ENCODE measurements at regions not wholly inside any gene's neighbourhood (a gene's known extent, or its start where the extent isn't known, plus 50 kb on each side); places are given as distances from the start of the nearest gene placed in this dataset.
A peak's percentile ranks its signal among the peaks of the same experiment; 100 is the strongest.

DNA sequence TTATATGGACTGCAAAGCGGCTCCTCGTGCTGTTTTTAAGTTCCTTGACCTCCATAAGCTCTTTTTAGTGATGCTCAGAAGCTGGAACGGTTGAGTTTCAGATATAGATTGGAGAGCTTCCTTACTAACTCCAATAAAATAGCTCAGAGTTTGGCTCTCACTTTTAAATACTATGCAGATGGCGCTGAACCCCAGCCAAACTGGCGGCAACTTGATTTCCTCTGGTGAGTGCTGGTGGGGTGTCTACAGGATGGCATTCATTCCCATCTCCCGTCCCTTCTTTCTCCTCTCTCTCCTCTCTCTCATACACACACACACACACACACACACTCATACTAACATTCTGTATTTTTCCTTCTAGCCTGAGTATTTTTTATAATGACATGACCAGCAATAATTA, 346.3 kb downstream of the ETNK1 start:
- no peak for DNase-seq
- no CpG with 5 or more reads among the region's 6 CpGs for WGBS (ENCODE audit: extremely low coverage, insufficient read length, low lambda C conversion rate)
- H2BK15ac ChIP-seq (ENCODE audit: low read depth, low read length), result no peak overlapping the region
- H3K56ac ChIP-seq (ENCODE audit: insufficient read length, low read depth, low read length), result no peak overlapping the region
- no peaks in the 10 kb centered on the region for H3K9me3 ChIP-seq (ENCODE audit: control insufficient read depth, low read depth, low read length)
- no peak overlapping the region for H3K14ac ChIP-seq (ENCODE audit: insufficient read depth, low read length)
- no peak overlapping the region for H3T11ph ChIP-seq (ENCODE audit: low read length)
- Mint-ChIP-seq H3K36me3 (ENCODE audit: insufficient read depth in 1 of 3, low read depth in 3 of 3) (no peaks in the 10 kb centered on the region), H3K27me3 (ENCODE audit: low read depth) (no peaks in the 10 kb centered on the region), H3K4me1 (peaks cover 7 to 15% of the 10 kb centered on the region in 2 experiments), H3K9me3 (no peaks in the 10 kb centered on the region), H3K27ac (peak overlapping the region in 1 of 3 experiments; percentile 19; a peak in 2 of 7 replicates), H3K4me3 (no peak overlapping the region)
- H3K4me1 ChIP-seq (ENCODE audit: insufficient read depth, low read length), result no peaks in the 10 kb centered on the region; the same call in 1 of the 2 replicates
- H3K23me2 ChIP-seq (ENCODE audit: insufficient read length, low read depth, low read length, poor library complexity, severe bottlenecking), result no peaks in the 10 kb centered on the region
- H3K23ac ChIP-seq (ENCODE audit: insufficient read length, low read depth, low read length), result no peak overlapping the region
- no peak overlapping the region for H4K5ac ChIP-seq (ENCODE audit: insufficient read length, low read depth, low read length)
- no peak overlapping the region for H3K4me2 ChIP-seq (ENCODE audit: insufficient read depth, insufficient read length, low read length)
- H2BK20ac ChIP-seq (ENCODE audit: low read depth, low read length, poor library complexity, severe bottlenecking), result no peak overlapping the region
- H2BK12ac ChIP-seq (ENCODE audit: insufficient read length, low read depth, low read length), result no peak overlapping the region
- no peak overlapping the region for H2BK5ac ChIP-seq (ENCODE audit: insufficient read length, low read length)
- no peak overlapping the region for H3K27ac ChIP-seq (ENCODE audit: insufficient read length, low read depth, low read length)
- no peak overlapping the region for H4K8ac ChIP-seq (replicated peaks; ENCODE audit: insufficient read length, low read depth, low read length)
- no peaks in the 10 kb centered on the region for H4K20me1 ChIP-seq (ENCODE audit: control insufficient read depth, insufficient read depth, insufficient read length)
- no peak overlapping the region for H3K9ac ChIP-seq (ENCODE audit: extremely low read depth, insufficient read length, low read length)
- H3K79me1 ChIP-seq (ENCODE audit: insufficient read depth, low read depth, low read length, poor library complexity, severe bottlenecking), result no peaks in the 10 kb centered on the region
- TF ChIP-seq, protein P1, sequence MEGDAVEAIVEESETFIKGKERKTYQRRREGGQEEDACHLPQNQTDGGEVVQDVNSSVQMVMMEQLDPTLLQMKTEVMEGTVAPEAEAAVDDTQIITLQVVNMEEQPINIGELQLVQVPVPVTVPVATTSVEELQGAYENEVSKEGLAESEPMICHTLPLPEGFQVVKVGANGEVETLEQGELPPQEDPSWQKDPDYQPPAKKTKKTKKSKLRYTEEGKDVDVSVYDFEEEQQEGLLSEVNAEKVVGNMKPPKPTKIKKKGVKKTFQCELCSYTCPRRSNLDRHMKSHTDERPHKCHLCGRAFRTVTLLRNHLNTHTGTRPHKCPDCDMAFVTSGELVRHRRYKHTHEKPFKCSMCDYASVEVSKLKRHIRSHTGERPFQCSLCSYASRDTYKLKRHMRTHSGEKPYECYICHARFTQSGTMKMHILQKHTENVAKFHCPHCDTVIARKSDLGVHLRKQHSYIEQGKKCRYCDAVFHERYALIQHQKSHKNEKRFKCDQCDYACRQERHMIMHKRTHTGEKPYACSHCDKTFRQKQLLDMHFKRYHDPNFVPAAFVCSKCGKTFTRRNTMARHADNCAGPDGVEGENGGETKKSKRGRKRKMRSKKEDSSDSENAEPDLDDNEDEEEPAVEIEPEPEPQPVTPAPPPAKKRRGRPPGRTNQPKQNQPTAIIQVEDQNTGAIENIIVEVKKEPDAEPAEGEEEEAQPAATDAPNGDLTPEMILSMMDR (conservative IDR thresholded peaks at IDR 0.05), result no peak
- H3K79me2 ChIP-seq (ENCODE audit: insufficient read depth, low read length), result no peaks in the 10 kb centered on the region
- H3K18ac ChIP-seq (ENCODE audit: insufficient read length, low read depth, low read length), result no peak overlapping the region
- no peak overlapping the region for H2AFZ ChIP-seq (ENCODE audit: low read length)
- no peak overlapping the region for H4K91ac ChIP-seq (ENCODE audit: insufficient read length, low read depth, low read length)
- no peak overlapping the region for H3K4ac ChIP-seq (ENCODE audit: low read depth, low read length)
- H2AK5ac ChIP-seq (ENCODE audit: insufficient read length, low read length), result no peak overlapping the region
- H3K27me3 ChIP-seq (ENCODE audit: insufficient read depth, low read length), result no peaks in the 10 kb centered on the region
- H2BK120ac ChIP-seq (ENCODE audit: low read depth, low read length, poor library complexity, severe bottlenecking), result no peak overlapping the region
